ENCODE measurements at regions not wholly inside any gene's neighbourhood (a gene's known extent, or its start where the extent isn't known, plus 50 kb on each side); places are given as distances from the start of the nearest gene placed in this dataset.

DNA sequence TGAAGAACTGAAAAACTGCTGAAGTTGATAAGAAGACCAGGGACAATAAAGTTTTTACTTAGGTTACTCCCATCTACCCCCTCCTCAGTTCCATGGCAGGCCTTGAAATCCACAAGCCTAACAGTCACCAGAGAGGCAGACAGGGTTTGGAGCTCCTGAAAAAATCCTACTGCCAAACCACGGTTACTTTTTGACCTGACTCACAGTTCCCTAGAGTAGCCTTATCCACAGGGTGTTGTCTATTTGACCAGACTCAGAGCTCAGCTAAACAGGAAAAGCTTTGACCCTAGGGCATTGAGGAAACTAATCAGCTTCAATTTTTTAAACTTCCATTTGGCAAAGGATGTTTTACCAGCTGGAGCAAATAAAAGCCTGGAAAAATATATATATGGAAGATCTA, 257.7 kb upstream of the NT5E start:
- TF ChIP-seq, protein P1, sequence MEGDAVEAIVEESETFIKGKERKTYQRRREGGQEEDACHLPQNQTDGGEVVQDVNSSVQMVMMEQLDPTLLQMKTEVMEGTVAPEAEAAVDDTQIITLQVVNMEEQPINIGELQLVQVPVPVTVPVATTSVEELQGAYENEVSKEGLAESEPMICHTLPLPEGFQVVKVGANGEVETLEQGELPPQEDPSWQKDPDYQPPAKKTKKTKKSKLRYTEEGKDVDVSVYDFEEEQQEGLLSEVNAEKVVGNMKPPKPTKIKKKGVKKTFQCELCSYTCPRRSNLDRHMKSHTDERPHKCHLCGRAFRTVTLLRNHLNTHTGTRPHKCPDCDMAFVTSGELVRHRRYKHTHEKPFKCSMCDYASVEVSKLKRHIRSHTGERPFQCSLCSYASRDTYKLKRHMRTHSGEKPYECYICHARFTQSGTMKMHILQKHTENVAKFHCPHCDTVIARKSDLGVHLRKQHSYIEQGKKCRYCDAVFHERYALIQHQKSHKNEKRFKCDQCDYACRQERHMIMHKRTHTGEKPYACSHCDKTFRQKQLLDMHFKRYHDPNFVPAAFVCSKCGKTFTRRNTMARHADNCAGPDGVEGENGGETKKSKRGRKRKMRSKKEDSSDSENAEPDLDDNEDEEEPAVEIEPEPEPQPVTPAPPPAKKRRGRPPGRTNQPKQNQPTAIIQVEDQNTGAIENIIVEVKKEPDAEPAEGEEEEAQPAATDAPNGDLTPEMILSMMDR (IDR thresholded peaks at IDR 0.05; ENCODE audit: insufficient read depth, low read length, poor library complexity, severe bottlenecking), result no peak
- no peak for TF ChIP-seq EZH2phosphoT487 (conservative IDR thresholded peaks at IDR 0.05; ENCODE audit: low read length)
